Prostate gland (tissue), 2 donors: ENCODE measurements at regions not wholly inside any gene's neighbourhood (a gene's known extent, or its start where the extent isn't known, plus 50 kb on each side); places are given as distances from the start of the nearest gene placed in this dataset.

Source experiments
- DNase-seq: peaks from one replicate; pipeline ENCODE4 v3.0.0-alpha.2; 2019; ENCODE audit warnings: low spot score
- H3K27ac ChIP-seq, 2 donors: fragments of 200-600 bp; sonication (generic); 2 replicates each; pipeline ENCODE4 v1.5.1; 2017 to 2019
- H3K27me3 ChIP-seq: fragments of 200-600 bp; sonication (generic); replicated peaks from 2 replicates; pipeline ENCODE4 v1.5.1; 2019; ENCODE audit not compliant: insufficient read depth
- H3K36me3 ChIP-seq, 2 donors: fragments of 200-600 bp; sonication (generic); 1 replicate in 1 of 2; 2 replicates in 1 of 2; pipeline versions ENCODE4 v1.5.1 to v1.8.1; 2017 to 2019
- H3K4me1 ChIP-seq: fragments of 200-600 bp; sonication (generic); replicated peaks from 2 replicates; pipeline ENCODE4 v1.5.1; 2019
- H3K4me3 ChIP-seq, 2 donors: fragments of 200-600 bp; sonication (generic); 2 replicates each; pipeline ENCODE4 v1.5.1; 2017 to 2019
- H3K9me3 ChIP-seq: fragments of 200-600 bp; sonication (generic); 2 replicates; pipeline ENCODE4 v1.5.1; 2017
- CTCF ChIP-seq, 4 experiments: fragments of 200-600 bp in 2 of 4; fragments of 450-650 bp in 2 of 4; sonication (generic) in 2 of 4; IDR thresholded peaks; 1 replicate in 3 of 4; 2 replicates in 1 of 4; pipeline ENCODE4 v1.5.1; 2016 to 2019; ENCODE audit warnings: antibody characterized with exemption in 4 of 4, mild to moderate bottlenecking in 2 of 4, moderate library complexity in 2 of 4
- POLR2A ChIP-seq: fragments of 450-650 bp; IDR thresholded peaks from one replicate; pipeline ENCODE4 v1.6.1; 2016; ENCODE audit warnings: antibody characterized with exemption, mild to moderate bottlenecking
- POLR2AphosphoS5 ChIP-seq: sonication (generic); formaldehyde crosslinking; IDR thresholded peaks from one replicate; pipeline ENCODE4 v1.6.1; 2017; ENCODE audit warnings: antibody characterized with exemption
- WGBS: methylation state at CpG from one replicate; pipeline ENCODE4 v1.1.5; 2018; 5-methylcytosine and 5-hydroxymethylcytosine counted together
- intact Hi-C: fragments of 100-400 bp; cut with DNase I; formaldehyde crosslinking; loops from one replicate; pipeline ENCODE4 v1.14.2; 2022

- intact Hi-C loops, result no loop called here
- Histone ChIP-seq H3K4me1 (no peaks in the 10 kb centered on the region), H3K36me3 (no peaks in the 10 kb centered on the region), H3K27ac (no peak overlapping the region), H3K4me3 (no peak overlapping the region), H3K27me3 (no peaks in the 10 kb centered on the region), H3K9me3 (no peaks in the 10 kb centered on the region)
- TF ChIP-seq POLR2A (no peak), POLR2AphosphoS5 (no peak), CTCF (IDR thresholded peaks at IDR 0.05) (no peak)
- WGBS, result 48% methylated on average over 6 of the region's 6 CpGs
- no peak for DNase-seq
Observed at GRCh38 chr2:237223201-237223861, 137.6 kb downstream of the COPS8 start.

DNA sequence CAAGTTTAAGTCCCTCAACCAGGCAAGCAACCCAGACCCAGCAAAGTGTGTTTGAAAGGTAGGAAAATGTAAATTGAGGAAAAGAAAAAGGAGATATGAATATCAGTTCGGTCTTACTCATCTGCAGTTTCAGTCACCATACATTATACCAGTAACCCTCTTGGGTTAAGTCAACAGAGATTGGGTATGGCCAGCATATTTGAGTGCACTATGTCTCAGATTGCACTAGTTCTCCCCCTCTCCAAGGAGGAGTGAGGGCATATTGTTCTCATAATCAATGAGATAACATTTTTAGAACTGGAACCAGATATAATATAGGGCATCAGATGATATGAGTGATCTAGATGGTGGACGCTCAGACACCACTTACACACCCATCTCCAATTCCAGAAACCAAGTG, 141.5 kb downstream of the COPS8 start:
- Histone ChIP-seq H3K9me3 (no peaks in the 10 kb centered on the region), H3K4me1 (no peaks in the 10 kb centered on the region), H3K27ac (no peak overlapping the region), H3K36me3 (no peaks in the 10 kb centered on the region), H3K27me3 (no peaks in the 10 kb centered on the region), H3K4me3 (no peak overlapping the region)
- no peak for TF ChIP-seq CTCF (IDR thresholded peaks at IDR 0.05)
- no peak for TF ChIP-seq POLR2A
- no peak for TF ChIP-seq POLR2AphosphoS5
- intact Hi-C loops, result no loop called here
- WGBS, result 90% methylated on average over 2 of the region's 2 CpGs
- DNase-seq, result no peak

GRCh38 chr2:237227592-237228280, 142.0 kb downstream of the COPS8 start:
- no peak for TF ChIP-seq POLR2A
- TF ChIP-seq CTCF (IDR thresholded peaks at IDR 0.05), result no peak
- no peak for TF ChIP-seq POLR2AphosphoS5
- Histone ChIP-seq H3K36me3 (no peaks in the 10 kb centered on the region), H3K27me3 (no peaks in the 10 kb centered on the region), H3K4me3 (no peak overlapping the region), H3K9me3 (no peaks in the 10 kb centered on the region), H3K27ac (no peak overlapping the region), H3K4me1 (no peaks in the 10 kb centered on the region)
- DNase-seq, result no peak
- intact Hi-C loops, result no loop called here
- WGBS, result 57% methylated on average over 7 of the region's 7 CpGs

GRCh38 chr2:237228281-237228625, 142.6 kb downstream of the COPS8 start:
- H3K4me3 ChIP-seq, result no peak overlapping the region
- H3K27me3 ChIP-seq, result no peaks in the 10 kb centered on the region
- H3K36me3 ChIP-seq, result no peaks in the 10 kb centered on the region
- no peak overlapping the region for H3K27ac ChIP-seq
- TF ChIP-seq POLR2A (no peak), CTCF (IDR thresholded peaks at IDR 0.05) (no peak), POLR2AphosphoS5 (no peak)
- no peaks in the 10 kb centered on the region for H3K4me1 ChIP-seq
- no peaks in the 10 kb centered on the region for H3K9me3 ChIP-seq
- WGBS, result 94% methylated on average over 4 of the region's 4 CpGs
- no peak for DNase-seq
- intact Hi-C loops, result no loop called here

- Histone ChIP-seq H3K27ac (no peak overlapping the region), H3K4me1 (no peaks in the 10 kb centered on the region), H3K27me3 (no peaks in the 10 kb centered on the region), H3K9me3 (no peaks in the 10 kb centered on the region), H3K4me3 (no peak overlapping the region), H3K36me3 (no peaks in the 10 kb centered on the region)
- WGBS, result 83% methylated on average over 2 of the region's 2 CpGs
- no peak for TF ChIP-seq CTCF (IDR thresholded peaks at IDR 0.05)
- TF ChIP-seq POLR2AphosphoS5, result no peak
- no peak for TF ChIP-seq POLR2A
- no peak for DNase-seq
- intact Hi-C loops, result no loop called here
Observed at GRCh38 chr2:237229905-237230304, 144.2 kb downstream of the COPS8 start.
